Prostate gland (tissue), 2 donors: ENCODE measurements at regions not wholly inside any gene's neighbourhood (a gene's known extent, or its start where the extent isn't known, plus 50 kb on each side); places are given as distances from the start of the nearest gene placed in this dataset.

Source experiments
- DNase-seq: peaks from one replicate; pipeline ENCODE4 v3.0.0-alpha.2; 2019; ENCODE audit warnings: low spot score
- H3K27ac ChIP-seq, 2 donors: fragments of 200-600 bp; sonication (generic); 2 replicates each; pipeline ENCODE4 v1.5.1; 2017 to 2019
- H3K27me3 ChIP-seq: fragments of 200-600 bp; sonication (generic); replicated peaks from 2 replicates; pipeline ENCODE4 v1.5.1; 2019; ENCODE audit not compliant: insufficient read depth
- H3K36me3 ChIP-seq, 2 donors: fragments of 200-600 bp; sonication (generic); 1 replicate in 1 of 2; 2 replicates in 1 of 2; pipeline versions ENCODE4 v1.5.1 to v1.8.1; 2017 to 2019
- H3K4me1 ChIP-seq: fragments of 200-600 bp; sonication (generic); replicated peaks from 2 replicates; pipeline ENCODE4 v1.5.1; 2019
- H3K4me3 ChIP-seq, 2 donors: fragments of 200-600 bp; sonication (generic); 2 replicates each; pipeline ENCODE4 v1.5.1; 2017 to 2019
- H3K9me3 ChIP-seq: fragments of 200-600 bp; sonication (generic); 2 replicates; pipeline ENCODE4 v1.5.1; 2017
- POLR2A ChIP-seq: fragments of 450-650 bp; IDR thresholded peaks from one replicate; pipeline ENCODE4 v1.6.1; 2016; ENCODE audit warnings: antibody characterized with exemption, mild to moderate bottlenecking
- POLR2AphosphoS5 ChIP-seq: sonication (generic); formaldehyde crosslinking; IDR thresholded peaks from one replicate; pipeline ENCODE4 v1.6.1; 2017; ENCODE audit warnings: antibody characterized with exemption
- WGBS: methylation state at CpG from one replicate; pipeline ENCODE4 v1.1.5; 2018; 5-methylcytosine and 5-hydroxymethylcytosine counted together
- intact Hi-C: fragments of 100-400 bp; cut with DNase I; formaldehyde crosslinking; loops from one replicate; pipeline ENCODE4 v1.14.2; 2022
- TF ChIP-seq, protein P1 (sequence below), 4 experiments: fragments of 200-600 bp in 2 of 4; fragments of 450-650 bp in 2 of 4; sonication (generic) in 2 of 4; IDR thresholded peaks; 1 replicate in 3 of 4; 2 replicates in 1 of 4; pipeline ENCODE4 v1.5.1; 2016 to 2019; ENCODE audit warnings: antibody characterized with exemption in 4 of 4, mild to moderate bottlenecking in 2 of 4, moderate library complexity in 2 of 4

DNA sequence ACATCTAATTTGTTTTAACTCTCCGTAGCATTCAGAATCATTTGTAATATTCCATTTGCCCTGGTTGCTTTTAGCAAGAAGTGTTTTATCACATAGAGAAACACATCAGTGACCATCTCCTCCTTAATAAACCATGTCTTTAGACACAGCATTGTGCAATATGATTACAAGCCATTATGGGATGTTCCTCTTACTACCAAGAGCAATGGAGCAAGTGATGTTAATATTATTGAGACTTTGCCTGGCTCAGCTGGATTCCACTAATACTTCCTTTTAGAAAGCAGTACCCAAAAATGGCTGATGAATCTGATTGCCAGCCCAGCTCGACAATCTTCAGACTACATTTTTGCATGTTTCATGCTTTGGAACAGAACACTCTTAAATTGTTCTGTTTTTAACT is 364.2 kb downstream of the OSTF1 start:
- TF ChIP-seq POLR2A (no peak), POLR2AphosphoS5 (no peak)
- TF ChIP-seq, protein P1, sequence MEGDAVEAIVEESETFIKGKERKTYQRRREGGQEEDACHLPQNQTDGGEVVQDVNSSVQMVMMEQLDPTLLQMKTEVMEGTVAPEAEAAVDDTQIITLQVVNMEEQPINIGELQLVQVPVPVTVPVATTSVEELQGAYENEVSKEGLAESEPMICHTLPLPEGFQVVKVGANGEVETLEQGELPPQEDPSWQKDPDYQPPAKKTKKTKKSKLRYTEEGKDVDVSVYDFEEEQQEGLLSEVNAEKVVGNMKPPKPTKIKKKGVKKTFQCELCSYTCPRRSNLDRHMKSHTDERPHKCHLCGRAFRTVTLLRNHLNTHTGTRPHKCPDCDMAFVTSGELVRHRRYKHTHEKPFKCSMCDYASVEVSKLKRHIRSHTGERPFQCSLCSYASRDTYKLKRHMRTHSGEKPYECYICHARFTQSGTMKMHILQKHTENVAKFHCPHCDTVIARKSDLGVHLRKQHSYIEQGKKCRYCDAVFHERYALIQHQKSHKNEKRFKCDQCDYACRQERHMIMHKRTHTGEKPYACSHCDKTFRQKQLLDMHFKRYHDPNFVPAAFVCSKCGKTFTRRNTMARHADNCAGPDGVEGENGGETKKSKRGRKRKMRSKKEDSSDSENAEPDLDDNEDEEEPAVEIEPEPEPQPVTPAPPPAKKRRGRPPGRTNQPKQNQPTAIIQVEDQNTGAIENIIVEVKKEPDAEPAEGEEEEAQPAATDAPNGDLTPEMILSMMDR (IDR thresholded peaks at IDR 0.05) = no peak
- Histone ChIP-seq H3K9me3 (no peaks in the 10 kb centered on the region), H3K4me1 (no peaks in the 10 kb centered on the region), H3K27me3 (no peaks in the 10 kb centered on the region), H3K27ac (no peak overlapping the region), H3K4me3 (no peak overlapping the region), H3K36me3 (no peaks in the 10 kb centered on the region)
- WGBS = 74% methylated on average over 2 of the region's 2 CpGs
- no peak for DNase-seq
- intact Hi-C loops = no loop called here

DNA sequence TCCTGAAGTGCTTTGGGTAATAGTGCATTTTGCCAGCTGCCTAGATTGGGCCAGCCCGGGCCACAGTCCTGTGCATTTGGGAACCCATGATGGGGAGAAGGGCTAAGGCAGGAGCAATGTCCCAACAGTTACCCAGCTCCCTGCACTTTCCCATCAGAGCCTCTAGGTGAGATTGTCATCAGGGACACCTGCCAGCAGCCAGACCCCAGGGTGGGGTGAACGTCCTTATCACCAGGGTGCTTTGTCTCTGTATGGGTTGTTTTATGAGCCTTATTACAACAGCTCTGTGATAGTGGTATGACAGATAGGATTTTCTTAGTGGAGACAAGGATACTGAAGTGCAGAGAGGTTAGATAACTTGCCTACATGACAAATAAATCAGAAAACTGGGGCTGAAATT is 365.7 kb downstream of the OSTF1 start:
- no peak for DNase-seq
- no peaks in the 10 kb centered on the region for H3K27me3 ChIP-seq
- no peaks in the 10 kb centered on the region for H3K36me3 ChIP-seq
- no peak overlapping the region for H3K4me3 ChIP-seq
- 91% methylated on average over 2 of the region's 2 CpGs for whole genome bisulfite sequencing
- H3K27ac ChIP-seq = no peak overlapping the region
- no peaks in the 10 kb centered on the region for H3K9me3 ChIP-seq
- H3K4me1 ChIP-seq = no peaks in the 10 kb centered on the region
- TF ChIP-seq POLR2AphosphoS5 (no peak), POLR2A (no peak)
- TF ChIP-seq, protein P1 (IDR thresholded peaks at IDR 0.05) = no peak
- intact Hi-C loops = no loop called here

DNA sequence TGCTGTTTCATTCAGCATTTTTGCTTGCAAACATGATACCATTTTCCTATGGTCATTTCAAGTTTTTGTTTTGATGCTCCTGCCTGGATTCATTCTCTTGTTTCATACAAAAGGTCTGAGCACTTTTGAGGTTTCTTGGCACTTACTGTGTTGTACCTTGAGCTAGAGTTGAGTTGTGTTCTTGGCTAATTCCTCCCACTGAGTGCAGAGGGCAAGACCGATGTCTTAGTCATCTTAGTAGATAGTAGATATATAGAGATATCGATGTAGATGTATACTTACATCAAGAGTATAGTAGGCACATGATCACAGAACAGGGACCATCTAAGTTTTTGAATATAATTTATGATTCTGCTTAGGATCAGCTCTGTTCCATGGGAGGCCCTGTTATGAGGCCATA is 366.6 kb downstream of the OSTF1 start:
- Histone ChIP-seq H3K27ac (no peak overlapping the region), H3K4me3 (no peak overlapping the region), H3K4me1 (no peaks in the 10 kb centered on the region), H3K36me3 (no peaks in the 10 kb centered on the region), H3K9me3 (no peaks in the 10 kb centered on the region), H3K27me3 (no peaks in the 10 kb centered on the region)
- 96% methylated on average over 2 of the region's 2 CpGs for WGBS
- TF ChIP-seq POLR2AphosphoS5 (no peak), POLR2A (no peak)
- TF ChIP-seq, protein P1 (IDR thresholded peaks at IDR 0.05) = no peak
- no peak for DNase-seq
- intact Hi-C loops = no loop called here

DNA sequence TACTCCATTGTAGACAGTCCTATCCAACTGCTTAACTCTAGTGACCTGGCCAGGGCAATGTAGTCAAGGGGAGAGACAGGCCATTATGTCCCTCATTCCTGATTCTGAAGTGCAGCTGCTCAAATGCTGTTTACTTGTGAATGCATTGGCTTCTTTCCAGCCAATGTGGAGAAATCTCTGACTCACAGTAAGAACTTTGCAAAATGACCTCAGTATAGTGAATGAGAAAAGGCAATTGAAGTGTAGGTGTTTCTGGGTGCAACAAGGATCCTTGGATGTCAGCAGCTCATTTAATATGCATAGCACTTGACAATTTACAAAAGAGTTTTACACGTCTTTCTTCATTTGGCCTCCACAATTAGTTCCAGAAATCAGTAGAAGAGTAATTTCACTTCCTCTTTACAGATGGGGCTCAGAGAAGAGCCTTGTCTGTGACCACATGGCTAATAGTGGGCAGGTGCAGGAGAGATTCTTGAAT is 367.2 kb downstream of the OSTF1 start:
- no peaks in the 10 kb centered on the region for H3K4me1 ChIP-seq
- no peak for DNase-seq
- intact Hi-C loops = no loop called here
- H3K27me3 ChIP-seq = no peaks in the 10 kb centered on the region
- 66% methylated on average over 1 of the region's 1 CpG for WGBS
- no peaks in the 10 kb centered on the region for H3K9me3 ChIP-seq
- no peaks in the 10 kb centered on the region for H3K36me3 ChIP-seq
- TF ChIP-seq POLR2A = no peak
- no peak for TF ChIP-seq POLR2AphosphoS5
- H3K27ac ChIP-seq = no peak overlapping the region
- no peak overlapping the region for H3K4me3 ChIP-seq

DNA sequence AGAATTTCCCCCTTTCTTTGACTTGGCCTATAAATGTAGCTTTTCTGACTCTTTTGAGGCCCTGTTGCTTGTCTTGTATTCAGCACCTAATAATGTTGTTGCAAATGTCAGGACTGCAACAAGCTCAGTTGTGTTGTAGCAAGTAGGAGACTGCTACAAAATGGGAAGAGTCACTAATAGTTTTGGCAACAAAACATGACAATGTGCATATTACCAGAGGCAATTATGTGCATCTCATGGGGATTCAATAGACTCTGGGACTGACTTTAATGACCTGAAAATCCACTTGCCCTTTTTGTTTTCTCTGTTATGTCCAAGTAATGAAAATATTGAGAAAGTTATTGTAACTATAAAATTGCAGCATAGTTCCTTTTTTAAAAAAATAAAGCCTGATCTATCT is 368.4 kb downstream of the OSTF1 start:
- no peak overlapping the region for H3K4me3 ChIP-seq

More for the DNA sequence above, 368.4 kb downstream of the OSTF1 start:
- Histone ChIP-seq H3K36me3 (no peaks in the 10 kb centered on the region), H3K27me3 (no peaks in the 10 kb centered on the region), H3K9me3 (no peaks in the 10 kb centered on the region), H3K27ac (no peak overlapping the region), H3K4me1 (no peaks in the 10 kb centered on the region)
- no peak for DNase-seq
- TF ChIP-seq POLR2A (no peak), POLR2AphosphoS5 (no peak)
- TF ChIP-seq, protein P1 (IDR thresholded peaks at IDR 0.05) = no peak
- intact Hi-C loops = no loop called here
